GM21447 (cell line): ENCODE measurements at regions not wholly inside any gene's neighbourhood (a gene's known extent, or its start where the extent isn't known, plus 50 kb on each side); places are given as distances from the start of the nearest gene placed in this dataset.
"Not testable (repeated sequence)": the region's sequence is repeated elsewhere in the genome, so short reads cannot be mapped to it uniquely, and the experiment has no call there.

Experiments used
- ATAC-seq: cut with Tn5 transposase; IDR thresholded peaks from one replicate; pipeline ENCODE4 v1.9.1; 2021; ENCODE audit not compliant: unreplicated experiment

GRCh38 chr17:77631307-77631706, 327.2 kb upstream of the TNRC6C start:
- no peak for ATAC-seq

DNA sequence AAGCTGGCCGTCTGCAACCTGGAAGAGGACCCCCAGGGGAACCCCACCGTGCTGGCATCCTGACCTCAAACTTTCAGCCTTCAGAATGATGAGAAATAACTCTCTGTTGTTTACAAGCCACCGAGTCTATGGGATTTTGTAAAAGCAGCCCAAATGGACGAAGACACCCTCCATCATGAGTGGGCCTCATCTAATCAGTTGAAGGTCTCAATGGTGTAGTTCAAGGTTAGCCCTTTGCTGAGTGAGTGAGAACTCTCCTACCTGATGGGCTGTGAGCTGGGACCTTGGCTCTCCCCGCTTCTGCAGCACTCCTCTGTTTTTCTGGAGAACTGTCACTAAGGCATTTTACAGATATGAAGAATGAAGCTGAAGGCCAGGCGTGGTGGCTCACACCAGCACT, 325.9 kb upstream of the TNRC6C start:
- no peak for ATAC-seq

GRCh38 chr17:77634710-77635109, 323.8 kb upstream of the TNRC6C start:
- peak; percentile 88 for ATAC-seq

- ATAC-seq: no peak
Measured at GRCh38 chr17:77635176-77635575, 323.3 kb upstream of the TNRC6C start.

DNA sequence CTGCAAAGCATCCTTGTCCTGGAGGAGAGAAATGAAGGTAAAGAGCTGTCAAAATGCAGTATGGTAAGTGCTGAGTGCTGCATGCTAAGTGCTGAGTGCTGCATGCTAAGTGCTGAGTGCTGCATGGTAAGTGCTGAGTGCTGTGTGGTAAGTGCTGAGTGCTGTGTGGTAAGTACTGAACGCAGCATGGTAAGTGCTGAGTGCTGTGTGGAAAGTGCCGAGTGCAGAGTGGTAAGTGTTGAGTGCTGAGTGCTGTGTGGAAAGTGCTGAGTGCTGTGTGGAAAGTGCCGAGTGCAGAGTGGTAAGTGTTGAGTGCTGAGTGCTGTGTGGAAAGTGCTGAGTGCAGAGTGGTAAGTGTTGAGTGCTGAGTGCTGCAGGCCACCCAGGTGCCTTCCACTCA, 322.7 kb upstream of the TNRC6C start:
- ATAC-seq: not testable (repeated sequence)

- ATAC-seq: no peak
Measured at GRCh38 chr17:77636835-77637817, 321.4 kb upstream of the TNRC6C start.

DNA sequence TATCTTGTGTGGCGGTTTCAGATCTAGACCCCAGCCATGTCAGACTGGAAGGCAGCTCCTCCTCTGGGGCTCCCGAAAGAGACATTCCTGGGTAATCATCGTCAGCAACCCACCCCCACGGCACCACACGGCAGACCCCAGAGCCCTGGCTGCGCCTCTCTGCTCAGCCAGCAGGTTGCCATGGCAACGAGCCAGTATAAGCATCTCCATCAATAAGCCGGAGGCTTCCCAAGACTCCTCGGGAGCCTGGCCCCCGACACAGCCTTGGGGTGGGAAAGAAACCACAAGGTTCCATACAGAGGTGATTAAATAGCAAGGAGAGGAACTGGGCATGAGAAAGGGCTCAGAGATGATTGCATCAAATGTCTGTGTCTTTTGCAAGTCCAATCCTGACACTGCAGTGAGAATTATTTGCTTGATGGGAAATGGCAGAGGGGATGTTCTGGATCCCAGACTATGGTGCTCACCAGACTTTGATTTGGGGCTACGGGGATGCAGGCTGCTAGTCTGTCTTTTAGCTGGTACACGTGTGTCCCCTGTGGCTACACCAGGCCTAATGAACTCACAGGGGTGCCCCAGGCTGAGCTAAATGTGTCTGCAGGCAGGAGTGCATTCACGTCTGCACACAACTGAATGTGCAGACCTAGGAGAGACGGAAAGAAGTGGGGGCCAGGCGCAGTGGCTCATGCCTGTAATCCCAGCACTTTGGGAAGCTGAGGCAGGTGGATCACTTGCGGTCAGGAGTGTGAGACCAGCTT, 320.5 kb upstream of the TNRC6C start:
- no peak for ATAC-seq

GRCh38 chr17:77640252-77640651, 318.3 kb upstream of the TNRC6C start:
- ATAC-seq: no peak

DNA sequence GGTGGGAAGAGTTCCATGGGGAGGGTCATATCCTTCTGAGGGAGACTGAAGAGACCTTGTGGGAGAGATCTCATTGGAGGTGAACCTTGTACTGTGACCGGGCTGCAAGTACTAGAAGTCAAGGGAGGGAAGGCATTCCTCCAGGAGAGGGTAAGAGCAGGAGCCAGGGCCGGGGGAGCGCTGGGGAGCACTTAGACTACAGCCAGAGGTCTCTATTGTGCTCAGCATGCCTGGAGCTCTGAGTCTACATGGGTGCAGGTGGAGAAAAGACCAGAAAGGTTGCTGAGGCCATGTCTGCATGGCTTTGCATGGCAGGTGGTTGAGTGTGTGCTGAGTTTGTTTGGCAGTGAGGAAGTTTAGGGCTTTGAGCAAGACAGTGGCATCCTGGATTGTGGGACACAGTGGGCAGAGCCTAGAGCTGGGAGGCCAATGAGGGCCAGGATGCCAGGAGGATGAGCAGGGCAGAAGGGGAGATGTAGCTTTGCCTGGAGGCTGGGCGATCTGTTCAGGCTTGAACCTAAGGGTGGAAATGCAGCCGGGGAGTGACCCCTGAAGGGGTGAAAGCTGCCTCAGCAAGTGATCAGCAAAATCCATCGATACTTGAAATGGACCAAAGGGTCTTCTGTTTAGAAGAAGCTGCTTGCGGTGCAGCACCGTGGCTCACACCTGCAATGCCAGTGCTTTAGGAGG, 317.4 kb upstream of the TNRC6C start:
- no peak for ATAC-seq

DNA sequence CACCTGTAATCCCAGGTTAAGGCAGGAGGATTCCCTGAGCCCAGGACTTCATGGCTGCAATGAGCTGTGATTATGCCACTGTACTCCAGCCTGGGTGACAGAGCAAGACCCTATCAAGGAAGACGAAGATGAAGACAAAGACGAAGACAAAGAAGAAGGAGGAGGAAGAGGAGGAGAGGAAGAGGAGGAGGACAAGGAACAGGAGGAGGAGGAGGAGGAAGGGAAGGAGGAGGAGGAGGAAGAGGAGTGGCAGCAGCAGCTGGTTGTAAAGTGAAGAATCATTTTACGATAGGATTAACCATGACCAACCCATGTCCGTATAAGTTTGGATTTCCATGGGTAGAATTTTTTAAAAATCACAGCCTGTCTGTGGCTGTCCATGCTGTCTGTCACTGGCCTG, 316.8 kb upstream of the TNRC6C start:
- ATAC-seq: no peak

DNA sequence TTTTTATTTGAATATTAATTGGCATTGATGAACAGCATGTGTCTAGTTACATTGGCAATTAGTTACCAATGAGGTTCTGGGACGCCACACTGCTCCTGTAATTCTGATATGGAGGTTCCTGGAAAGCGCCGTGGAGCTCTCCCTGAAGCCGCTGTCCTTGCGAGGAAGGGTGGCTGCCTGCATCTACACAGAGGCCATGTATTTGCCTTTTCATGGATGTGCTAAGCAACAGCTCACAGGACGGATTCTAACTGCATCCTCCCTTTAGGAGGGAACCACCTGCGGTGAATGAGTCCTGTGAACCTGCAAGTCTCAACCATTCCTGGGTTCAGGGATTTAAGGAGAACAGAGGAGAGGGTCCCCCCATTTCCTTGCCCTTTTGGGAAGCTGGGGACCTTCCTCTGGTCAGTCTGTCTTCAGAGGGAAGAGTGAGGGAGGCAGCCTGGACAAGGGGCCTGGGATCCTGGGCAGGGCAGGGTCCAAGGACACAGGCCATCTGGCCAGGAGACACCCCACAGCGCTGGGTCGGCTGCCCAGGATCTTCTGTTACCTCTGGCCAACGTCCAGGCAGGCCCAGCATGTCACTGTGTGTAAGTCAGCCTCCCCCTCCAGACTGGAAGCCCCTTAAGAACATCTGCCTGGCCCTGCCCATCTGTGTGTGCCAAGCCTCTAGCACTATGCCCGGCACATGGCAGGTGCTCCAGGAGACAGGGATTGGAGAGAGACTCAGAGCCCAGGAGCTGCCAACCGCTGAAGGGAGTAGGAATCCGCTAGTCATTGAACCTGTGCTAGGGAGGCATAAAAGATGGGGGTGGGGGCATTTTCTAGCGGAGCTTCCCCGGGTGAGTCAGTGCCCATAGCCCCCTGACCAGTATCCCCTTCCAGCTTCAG, 314.1 kb upstream of the TNRC6C start:
- ATAC-seq: no peak

DNA sequence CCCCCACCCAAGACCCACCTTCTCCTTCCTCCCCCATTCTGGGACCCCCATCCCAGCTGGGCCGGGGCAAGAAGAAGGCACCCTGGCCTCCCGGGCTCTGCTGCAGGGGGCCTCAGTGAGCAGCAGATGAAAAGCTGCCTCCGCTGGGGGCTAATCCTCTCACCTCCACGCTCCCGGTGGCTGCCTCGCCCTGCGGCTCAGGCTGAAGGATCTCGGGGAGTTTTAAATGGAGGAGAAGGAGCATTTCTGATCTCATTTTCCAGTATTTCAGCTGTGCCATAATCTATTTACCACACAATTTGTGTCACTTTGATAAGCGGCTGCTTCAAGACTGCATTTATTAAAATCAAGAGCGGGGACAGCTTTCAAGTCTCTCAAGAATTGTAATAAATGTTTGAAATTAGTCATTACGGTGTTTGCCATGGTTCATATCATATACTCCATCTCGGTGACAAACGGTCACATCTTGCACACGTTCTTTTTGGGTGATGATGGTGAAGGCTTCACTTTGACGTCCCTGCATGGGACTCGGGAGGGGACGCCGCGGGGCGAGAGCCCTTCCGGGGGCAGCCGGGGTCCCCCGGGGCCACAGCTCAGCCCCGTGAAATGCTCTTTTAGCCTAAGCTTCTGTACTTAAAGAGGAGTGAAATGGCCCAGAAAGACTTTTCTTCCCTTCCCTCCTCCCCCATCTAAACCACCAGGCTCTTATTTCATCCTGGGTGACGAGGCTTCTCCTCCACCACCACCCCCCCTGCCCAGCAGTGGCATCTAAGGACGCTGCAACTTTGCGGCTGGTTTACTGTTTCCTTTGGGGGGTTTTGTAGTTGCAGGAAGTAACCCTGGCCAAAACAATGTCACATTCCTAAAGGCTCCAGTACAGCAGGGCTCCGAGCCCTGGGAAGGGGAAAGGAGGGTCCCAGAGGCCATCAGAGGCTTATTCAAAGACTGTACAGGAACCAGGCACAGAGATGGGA, 313.1 kb upstream of the TNRC6C start:
- no peak for ATAC-seq

- no peak for ATAC-seq
Measured at GRCh38 chr17:77646046-77646430, 312.5 kb upstream of the TNRC6C start.

GRCh38 chr17:77647531-77647930, 311.0 kb upstream of the TNRC6C start:
- ATAC-seq: no peak

DNA sequence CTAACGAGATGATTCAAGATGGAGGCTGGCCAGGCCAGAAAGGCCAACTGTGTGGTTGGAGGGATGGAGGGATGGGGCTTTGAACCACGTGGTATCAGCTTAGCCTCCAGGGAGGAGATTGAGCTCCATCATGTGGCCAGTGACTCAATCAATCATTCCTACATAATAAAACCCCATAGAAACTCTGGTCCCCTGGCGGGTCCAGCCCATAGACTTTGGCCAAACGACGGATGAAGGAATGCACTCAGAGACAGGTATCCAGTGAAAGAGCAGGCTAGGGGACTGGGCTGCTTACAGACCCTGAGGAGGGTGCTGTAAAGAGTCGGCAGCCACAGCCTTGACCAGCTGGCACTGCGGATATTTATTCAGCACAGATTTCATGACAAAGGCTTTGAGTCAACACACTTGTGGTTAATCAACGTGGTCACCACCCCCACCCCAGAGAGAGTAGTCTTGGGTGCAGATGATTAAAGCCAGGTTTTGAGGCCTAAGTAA, 308.7 kb upstream of the TNRC6C start:
- ATAC-seq: no peak

DNA sequence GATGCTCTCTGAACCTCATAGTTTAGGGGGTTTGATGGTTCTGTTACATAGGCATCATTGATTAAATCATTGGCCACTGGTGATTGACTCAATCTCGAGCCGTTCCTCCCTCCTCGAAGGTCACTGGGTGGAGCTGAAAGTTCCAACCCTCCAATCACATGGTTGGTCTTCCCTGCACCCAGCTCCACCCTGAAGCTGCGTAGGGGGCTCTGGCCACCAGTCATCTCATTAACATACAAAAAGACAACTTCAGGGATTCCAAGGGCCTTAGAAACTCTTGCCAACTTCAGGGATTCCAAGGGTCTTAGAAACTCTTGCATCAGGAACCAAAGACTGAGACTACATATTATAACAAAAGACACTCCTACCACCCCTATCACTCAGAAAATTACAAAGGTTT, 306.5 kb upstream of the TNRC6C start:
- no peak for ATAC-seq

- ATAC-seq: no peak
Measured at GRCh38 chr17:77654296-77654695, 304.2 kb upstream of the TNRC6C start.

- no peak for ATAC-seq
Measured at GRCh38 chr17:77654850-77655249, 303.7 kb upstream of the TNRC6C start.

DNA sequence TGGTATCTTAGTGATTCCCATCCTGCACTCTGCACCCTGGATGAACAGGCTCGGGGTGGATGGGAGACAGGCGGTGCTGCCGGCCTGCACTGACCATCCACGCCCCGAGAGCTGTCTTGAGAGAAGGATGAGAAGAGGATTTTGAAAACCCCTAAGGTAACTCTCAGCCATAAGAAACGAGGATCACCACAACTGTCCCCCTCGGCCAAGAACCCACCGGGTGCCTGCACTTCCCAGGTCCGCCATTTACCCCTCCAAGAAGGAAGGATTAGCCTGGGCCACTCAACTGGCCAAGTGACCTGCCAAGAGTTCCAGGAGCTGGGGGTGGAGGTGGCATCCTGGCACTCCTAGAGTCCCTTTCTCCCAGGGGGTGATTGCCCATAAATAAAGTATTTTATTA, 302.4 kb upstream of the TNRC6C start:
- no peak for ATAC-seq
